ENCODE measurements at regions not wholly inside any gene's neighbourhood (a gene's known extent, or its start where the extent isn't known, plus 50 kb on each side); places are given as distances from the start of the nearest gene placed in this dataset.

DNA sequence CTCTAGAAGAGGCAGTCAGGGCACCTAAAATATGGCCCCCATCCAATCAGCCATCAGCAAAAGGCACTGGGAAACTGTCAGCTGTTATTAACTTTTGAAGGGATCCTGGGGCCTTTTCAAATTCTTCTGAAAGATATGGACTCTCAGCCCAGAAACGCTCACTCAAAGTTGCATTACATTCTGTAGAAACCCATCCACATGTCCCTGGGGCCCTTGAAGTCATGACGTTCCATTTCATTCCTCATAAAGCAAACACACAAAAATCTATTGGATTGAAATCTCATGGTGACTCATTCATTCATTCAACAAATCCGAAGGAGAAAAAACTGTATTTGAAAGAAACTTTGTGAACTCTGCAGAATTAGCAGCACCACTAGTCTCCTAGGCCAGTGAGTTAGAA is 215.3 kb downstream of the C16orf95 start:
- Histone ChIP-seq H3K36me3 (ENCODE audit: control insufficient read depth in 2 of 2, insufficient read depth in 2 of 2, low read length in 1 of 2) (no peaks in the 10 kb centered on the region), H3K4me1 (ENCODE audit: control insufficient read depth in 2 of 2, insufficient read depth in 2 of 2, low read length in 2 of 2) (no peaks in the 10 kb centered on the region), H3K27ac (ENCODE audit: low read depth in 1 of 2, low read length in 1 of 2) (no peak overlapping the region), H3K4me3 (ENCODE audit: low read length in 2 of 2) (no peak overlapping the region), H3K9me3 (ENCODE audit: control insufficient read depth in 2 of 2, insufficient read depth in 1 of 2, low read length in 1 of 2) (no peaks in the 10 kb centered on the region), H3K27me3 (ENCODE audit: control insufficient read depth in 2 of 2, insufficient read depth in 1 of 2, low read length in 1 of 2) (no peaks in the 10 kb centered on the region)
- no peak for DNase-seq (ENCODE audit: low read depth in 6 of 9, low spot score in 9 of 9)
- WGBS, result 92% methylated on average over 3 of the region's 3 CpGs

GRCh38 chr16:87107201-87107600 is 210.0 kb downstream of the C16orf95 start:
- 96% methylated on average over 2 of the region's 2 CpGs for WGBS
- Histone ChIP-seq H3K9me3 (ENCODE audit: control insufficient read depth in 2 of 2, insufficient read depth in 1 of 2, low read length in 1 of 2) (no peaks in the 10 kb centered on the region), H3K27me3 (ENCODE audit: control insufficient read depth in 2 of 2, insufficient read depth in 1 of 2, low read length in 1 of 2) (no peaks in the 10 kb centered on the region), H3K27ac (ENCODE audit: low read depth in 1 of 2, low read length in 1 of 2) (no peak overlapping the region), H3K4me3 (ENCODE audit: low read length in 2 of 2) (no peak overlapping the region), H3K4me1 (ENCODE audit: control insufficient read depth in 2 of 2, insufficient read depth in 2 of 2, low read length in 2 of 2) (no peaks in the 10 kb centered on the region), H3K36me3 (ENCODE audit: control insufficient read depth in 2 of 2, insufficient read depth in 2 of 2, low read length in 1 of 2) (no peaks in the 10 kb centered on the region)
- no peak for DNase-seq (ENCODE audit: low read depth in 6 of 9, low spot score in 9 of 9)

DNA sequence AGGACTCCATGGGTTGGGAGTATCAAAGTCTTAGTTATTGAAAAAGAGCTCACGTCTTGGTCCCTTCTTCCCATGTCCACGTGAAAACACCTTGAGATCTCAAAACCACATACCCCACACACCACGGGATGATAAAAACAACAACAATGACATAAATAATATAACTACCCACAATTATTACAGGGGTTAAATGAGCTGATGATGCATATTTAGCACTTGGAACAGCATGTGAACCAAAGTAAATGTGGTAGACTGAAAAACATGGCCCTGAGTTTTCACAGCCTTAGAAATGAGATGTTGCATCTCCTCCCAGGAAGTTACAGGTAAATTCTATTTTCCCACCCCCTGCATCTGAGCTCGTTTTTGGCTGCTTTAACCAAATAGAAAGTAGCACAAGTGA is 208.9 kb downstream of the C16orf95 start:
- H3K4me1 ChIP-seq (ENCODE audit: control insufficient read depth in 2 of 2, insufficient read depth in 2 of 2, low read length in 2 of 2), result no peaks in the 10 kb centered on the region
- no peak overlapping the region for H3K27ac ChIP-seq (ENCODE audit: low read depth in 1 of 2, low read length in 1 of 2)
- H3K9me3 ChIP-seq (ENCODE audit: control insufficient read depth in 2 of 2, insufficient read depth in 1 of 2, low read length in 1 of 2), result no peaks in the 10 kb centered on the region
- H3K4me3 ChIP-seq (ENCODE audit: low read length in 2 of 2), result no peak overlapping the region
- no peaks in the 10 kb centered on the region for H3K36me3 ChIP-seq (ENCODE audit: control insufficient read depth in 2 of 2, insufficient read depth in 2 of 2, low read length in 1 of 2)
- DNase-seq (ENCODE audit: low read depth in 6 of 9, low spot score in 9 of 9), result no peak
- 85% methylated on average over 4 of the region's 4 CpGs for WGBS
- H3K27me3 ChIP-seq (ENCODE audit: control insufficient read depth in 2 of 2, insufficient read depth in 1 of 2, low read length in 1 of 2), result no peaks in the 10 kb centered on the region

- 98% methylated on average over 1 of the region's 1 CpG for WGBS
- no peak for DNase-seq (ENCODE audit: low read depth in 6 of 9, low spot score in 9 of 9)
- Histone ChIP-seq H3K36me3 (ENCODE audit: control insufficient read depth in 2 of 2, insufficient read depth in 2 of 2, low read length in 1 of 2) (no peaks in the 10 kb centered on the region), H3K27me3 (ENCODE audit: control insufficient read depth in 2 of 2, insufficient read depth in 1 of 2, low read length in 1 of 2) (no peaks in the 10 kb centered on the region), H3K4me1 (ENCODE audit: control insufficient read depth in 2 of 2, insufficient read depth in 2 of 2, low read length in 2 of 2) (no peaks in the 10 kb centered on the region), H3K9me3 (ENCODE audit: control insufficient read depth in 2 of 2, insufficient read depth in 1 of 2, low read length in 1 of 2) (no peaks in the 10 kb centered on the region), H3K27ac (ENCODE audit: low read depth in 1 of 2, low read length in 1 of 2) (no peak overlapping the region), H3K4me3 (ENCODE audit: low read length in 2 of 2) (no peak overlapping the region)
Measured at GRCh38 chr16:87108941-87109340, 208.3 kb downstream of the C16orf95 start.

DNA sequence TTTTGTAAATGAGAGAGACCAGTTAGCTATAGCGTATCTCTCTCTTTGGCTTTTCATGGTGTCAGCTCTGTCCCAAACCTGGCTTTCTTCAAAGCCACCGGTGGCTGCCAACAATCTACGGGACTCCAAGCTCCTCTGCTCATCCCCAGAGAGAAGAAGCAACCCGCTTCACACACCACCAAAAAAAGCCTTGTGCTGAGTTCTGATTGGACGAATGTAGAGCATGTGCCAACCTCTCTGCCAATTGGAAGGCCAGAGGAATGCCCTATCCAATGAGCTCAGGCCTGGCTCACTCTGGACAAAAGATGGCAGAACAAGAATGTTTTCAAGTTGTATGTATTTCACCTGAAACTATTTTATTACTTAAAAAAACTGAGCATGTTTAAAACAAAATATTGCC is 202.4 kb downstream of the C16orf95 start:
- Histone ChIP-seq H3K4me1 (ENCODE audit: control insufficient read depth in 2 of 2, insufficient read depth in 2 of 2, low read length in 2 of 2) (no peaks in the 10 kb centered on the region), H3K9me3 (ENCODE audit: control insufficient read depth in 2 of 2, insufficient read depth in 1 of 2, low read length in 1 of 2) (no peaks in the 10 kb centered on the region), H3K36me3 (ENCODE audit: control insufficient read depth in 2 of 2, insufficient read depth in 2 of 2, low read length in 1 of 2) (no peaks in the 10 kb centered on the region), H3K4me3 (ENCODE audit: low read length in 2 of 2) (no peak overlapping the region), H3K27me3 (ENCODE audit: control insufficient read depth in 2 of 2, insufficient read depth in 1 of 2, low read length in 1 of 2) (peaks cover 0 to 3% of the 10 kb centered on the region in 2 donors), H3K27ac (ENCODE audit: low read depth in 1 of 2, low read length in 1 of 2) (no peak overlapping the region)
- 98% methylated on average over 5 of the region's 5 CpGs for WGBS
- no peak for DNase-seq (ENCODE audit: low read depth in 6 of 9, low spot score in 9 of 9)

GRCh38 chr16:87115646-87116045 is 201.5 kb downstream of the C16orf95 start:
- Histone ChIP-seq H3K4me1 (ENCODE audit: control insufficient read depth in 2 of 2, insufficient read depth in 2 of 2, low read length in 2 of 2) (no peaks in the 10 kb centered on the region), H3K9me3 (ENCODE audit: control insufficient read depth in 2 of 2, insufficient read depth in 1 of 2, low read length in 1 of 2) (no peaks in the 10 kb centered on the region), H3K27ac (ENCODE audit: low read depth in 1 of 2, low read length in 1 of 2) (no peak overlapping the region), H3K36me3 (ENCODE audit: control insufficient read depth in 2 of 2, insufficient read depth in 2 of 2, low read length in 1 of 2) (no peaks in the 10 kb centered on the region), H3K4me3 (ENCODE audit: low read length in 2 of 2) (no peak overlapping the region), H3K27me3 (ENCODE audit: control insufficient read depth in 2 of 2, insufficient read depth in 1 of 2, low read length in 1 of 2) (peaks cover 0 to 3% of the 10 kb centered on the region in 2 donors)
- DNase-seq (ENCODE audit: low read depth in 6 of 9, low spot score in 9 of 9), result no peak
- WGBS, result 92% methylated on average over 6 of the region's 6 CpGs

GRCh38 chr16:87117936-87118335 is 199.3 kb downstream of the C16orf95 start:
- 35% methylated on average over 12 of the region's 12 CpGs for WGBS
- H3K27me3 ChIP-seq (ENCODE audit: control insufficient read depth in 2 of 2, insufficient read depth in 1 of 2, low read length in 1 of 2), result peaks cover 0 to 3% of the 10 kb centered on the region in 2 donors
- H3K9me3 ChIP-seq (ENCODE audit: control insufficient read depth in 2 of 2, insufficient read depth in 1 of 2, low read length in 1 of 2), result no peaks in the 10 kb centered on the region
- H3K27ac ChIP-seq (ENCODE audit: low read depth in 1 of 2, low read length in 1 of 2), result no peak overlapping the region
- no peaks in the 10 kb centered on the region for H3K36me3 ChIP-seq (ENCODE audit: control insufficient read depth in 2 of 2, insufficient read depth in 2 of 2, low read length in 1 of 2)
- DNase-seq (ENCODE audit: low read depth in 6 of 9, low spot score in 9 of 9), result no peak
- no peaks in the 10 kb centered on the region for H3K4me1 ChIP-seq (ENCODE audit: control insufficient read depth in 2 of 2, insufficient read depth in 2 of 2, low read length in 2 of 2)
- H3K4me3 ChIP-seq (ENCODE audit: low read length in 2 of 2), result no peak overlapping the region

DNA sequence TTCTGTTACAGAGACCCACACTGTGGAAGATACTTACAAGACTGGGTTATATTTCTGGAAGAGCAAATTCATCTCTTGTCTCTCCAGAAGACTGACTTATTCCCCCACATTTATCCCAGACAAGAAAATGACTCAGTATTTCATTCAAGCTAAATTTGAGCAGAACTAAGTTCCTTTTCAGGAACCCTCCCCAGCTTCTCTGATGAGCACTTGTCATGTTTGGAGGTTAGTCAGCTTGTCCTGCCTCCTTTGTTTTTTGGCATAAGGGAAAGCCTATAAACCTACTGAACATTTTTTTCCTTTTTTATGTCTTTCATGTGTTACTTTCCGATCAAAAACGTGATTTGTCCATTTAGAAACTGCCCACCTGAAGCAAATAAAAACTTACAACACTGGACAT is 198.0 kb downstream of the C16orf95 start:
- H3K9me3 ChIP-seq (ENCODE audit: control insufficient read depth in 2 of 2, insufficient read depth in 1 of 2, low read length in 1 of 2), result no peaks in the 10 kb centered on the region
- WGBS, result 90% methylated on average over 2 of the region's 2 CpGs
- H3K27me3 ChIP-seq (ENCODE audit: control insufficient read depth in 2 of 2, insufficient read depth in 1 of 2, low read length in 1 of 2), result peaks cover 0 to 3% of the 10 kb centered on the region in 2 donors
- no peak for DNase-seq (ENCODE audit: low read depth in 6 of 9, low spot score in 9 of 9)
- no peak overlapping the region for H3K4me3 ChIP-seq (ENCODE audit: low read length in 2 of 2)
- no peaks in the 10 kb centered on the region for H3K4me1 ChIP-seq (ENCODE audit: control insufficient read depth in 2 of 2, insufficient read depth in 2 of 2, low read length in 2 of 2)
- H3K36me3 ChIP-seq (ENCODE audit: control insufficient read depth in 2 of 2, insufficient read depth in 2 of 2, low read length in 1 of 2), result no peaks in the 10 kb centered on the region
- H3K27ac ChIP-seq (ENCODE audit: low read depth in 1 of 2, low read length in 1 of 2), result no peak overlapping the region

DNA sequence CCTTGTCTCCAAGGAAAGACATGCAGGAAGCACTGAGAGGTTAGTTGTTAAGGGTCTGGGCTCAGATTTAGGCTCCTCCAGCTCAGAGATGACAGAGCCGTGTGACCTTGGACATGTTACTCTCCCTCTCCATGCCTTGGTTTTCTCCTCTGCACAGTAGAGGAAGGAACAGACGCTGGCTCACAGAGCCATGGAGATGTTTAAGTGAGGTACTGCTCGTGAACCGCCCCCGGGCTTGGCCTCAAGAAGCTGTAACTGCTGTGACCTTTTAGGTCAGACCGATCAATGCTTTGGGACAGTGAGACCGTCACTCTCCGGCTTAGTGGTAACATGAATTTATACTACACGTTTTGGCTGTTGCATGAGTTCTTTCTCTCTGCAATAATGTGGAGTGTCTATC is 197.4 kb downstream of the C16orf95 start:
- Histone ChIP-seq H3K9me3 (ENCODE audit: control insufficient read depth in 2 of 2, insufficient read depth in 1 of 2, low read length in 1 of 2) (no peaks in the 10 kb centered on the region), H3K27me3 (ENCODE audit: control insufficient read depth in 2 of 2, insufficient read depth in 1 of 2, low read length in 1 of 2) (peaks cover 0 to 3% of the 10 kb centered on the region in 2 donors), H3K27ac (ENCODE audit: low read depth in 1 of 2, low read length in 1 of 2) (no peak overlapping the region), H3K4me3 (ENCODE audit: low read length in 2 of 2) (no peak overlapping the region), H3K4me1 (ENCODE audit: control insufficient read depth in 2 of 2, insufficient read depth in 2 of 2, low read length in 2 of 2) (no peaks in the 10 kb centered on the region), H3K36me3 (ENCODE audit: control insufficient read depth in 2 of 2, insufficient read depth in 2 of 2, low read length in 1 of 2) (no peaks in the 10 kb centered on the region)
- no peak for DNase-seq (ENCODE audit: low read depth in 6 of 9, low spot score in 9 of 9)
- WGBS, result 95% methylated on average over 9 of the region's 9 CpGs

GRCh38 chr16:87121816-87122215 is 195.4 kb downstream of the C16orf95 start:
- no peak for DNase-seq (ENCODE audit: low read depth in 6 of 9, low spot score in 9 of 9)
- H3K36me3 ChIP-seq (ENCODE audit: control insufficient read depth in 2 of 2, insufficient read depth in 2 of 2, low read length in 1 of 2), result no peaks in the 10 kb centered on the region
- 89% methylated on average over 4 of the region's 4 CpGs for WGBS
- H3K4me1 ChIP-seq (ENCODE audit: control insufficient read depth in 2 of 2, insufficient read depth in 2 of 2, low read length in 2 of 2), result no peaks in the 10 kb centered on the region
- H3K9me3 ChIP-seq (ENCODE audit: control insufficient read depth in 2 of 2, insufficient read depth in 1 of 2, low read length in 1 of 2), result no peaks in the 10 kb centered on the region
- H3K27ac ChIP-seq (ENCODE audit: low read depth in 1 of 2, low read length in 1 of 2), result no peak overlapping the region
- no peak overlapping the region for H3K4me3 ChIP-seq (ENCODE audit: low read length in 2 of 2)
- H3K27me3 ChIP-seq (ENCODE audit: control insufficient read depth in 2 of 2, insufficient read depth in 1 of 2, low read length in 1 of 2), result peaks cover 0 to 3% of the 10 kb centered on the region in 2 donors

All from thymus (tissue), 11 donors.